Central memory CD8-positive, alpha-beta T cell (primary cell): ENCODE measurements at regions not wholly inside any gene's neighbourhood (a gene's known extent, or its start where the extent isn't known, plus 50 kb on each side); places are given as distances from the start of the nearest gene placed in this dataset.
A peak's percentile ranks its signal among the peaks of the same experiment; 100 is the strongest.

Experiments
- ATAC-seq: fragments of 150-1000 bp; cut with Tn5 transposase; replicated peaks from 2 replicates; pipeline ENCODE4 v1.10.0; 2022; ENCODE audit warnings: mild to moderate bottlenecking, moderate FRiP score, moderate number of reproducible peaks; ENCODE audit not compliant: poor library complexity, severe bottlenecking; ENCODE audit errors: extremely low read depth
- DNase-seq, 2 donors: peaks; one replicate each; pipeline ENCODE4 v3.0.0; 2021; ENCODE audit warnings: low spot score in 2 of 2
- H3K27ac Mint-ChIP-seq: one replicate; pipeline ENCODE4 v1.8.0; 2022; ENCODE audit warnings: low read depth, mild to moderate bottlenecking, moderate library complexity, mixed read lengths
- H3K27me3 Mint-ChIP-seq: one replicate; pipeline ENCODE4 v1.8.0; 2022; ENCODE audit warnings: mixed read lengths
- H3K36me3 Mint-ChIP-seq: one replicate; pipeline ENCODE4 v1.8.0; 2022; ENCODE audit warnings: mild to moderate bottlenecking, moderate library complexity, mixed read lengths; ENCODE audit not compliant: insufficient read depth
- H3K4me1 Mint-ChIP-seq: one replicate; pipeline ENCODE4 v1.8.0; 2022; ENCODE audit warnings: mixed read lengths
- H3K4me3 Mint-ChIP-seq: one replicate; pipeline ENCODE4 v1.8.0; 2022; ENCODE audit warnings: mild to moderate bottlenecking, moderate library complexity, mixed read lengths
- H3K9me3 Mint-ChIP-seq: one replicate; pipeline ENCODE4 v1.8.0; 2022; ENCODE audit warnings: mixed read lengths

DNA sequence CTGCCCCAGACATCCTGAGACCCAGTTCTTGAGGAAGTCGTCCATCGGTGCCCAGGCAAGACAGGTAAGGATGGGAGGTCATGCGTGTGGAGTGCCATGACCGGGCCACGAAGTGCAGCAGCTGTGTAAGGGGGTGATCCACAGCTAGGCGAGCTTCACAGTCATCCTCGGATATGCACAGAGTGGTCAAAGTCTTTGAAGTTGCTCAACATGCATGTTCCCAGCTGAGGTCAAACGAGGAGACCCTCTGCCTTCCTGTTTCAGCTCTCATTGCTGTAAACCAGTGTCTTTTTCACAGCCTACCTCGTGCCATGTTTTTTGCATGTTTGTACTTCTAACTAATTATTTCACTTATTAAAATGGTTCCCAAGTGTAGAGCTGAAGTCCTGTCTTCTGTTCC lies 109.9 kb upstream of the TBL1X start:
- no peak for ATAC-seq

GRCh38 chrX:9355739-9356138 lies 109.1 kb upstream of the TBL1X start:
- DNase-seq = no peak
- Mint-ChIP-seq H3K4me3 (peak overlapping the region; percentile 54), H3K27me3 (no peaks in the 10 kb centered on the region), H3K4me1 (peaks cover 48% of the 10 kb centered on the region), H3K36me3 (peaks cover 10% of the 10 kb centered on the region), H3K27ac (peak overlapping the region; percentile 98), H3K9me3 (no peaks in the 10 kb centered on the region)
- ATAC-seq = peak; percentile 53

More for the DNA sequence above, 109.9 kb upstream of the TBL1X start:
- H3K27ac Mint-ChIP-seq = peak overlapping the region; percentile 98
- DNase-seq = no peak
- no peak overlapping the region for H3K4me3 Mint-ChIP-seq
- no peaks in the 10 kb centered on the region for H3K9me3 Mint-ChIP-seq
- H3K27me3 Mint-ChIP-seq = no peaks in the 10 kb centered on the region
- peaks cover 48% of the 10 kb centered on the region for H3K4me1 Mint-ChIP-seq
- H3K36me3 Mint-ChIP-seq = peaks cover 10% of the 10 kb centered on the region

DNA sequence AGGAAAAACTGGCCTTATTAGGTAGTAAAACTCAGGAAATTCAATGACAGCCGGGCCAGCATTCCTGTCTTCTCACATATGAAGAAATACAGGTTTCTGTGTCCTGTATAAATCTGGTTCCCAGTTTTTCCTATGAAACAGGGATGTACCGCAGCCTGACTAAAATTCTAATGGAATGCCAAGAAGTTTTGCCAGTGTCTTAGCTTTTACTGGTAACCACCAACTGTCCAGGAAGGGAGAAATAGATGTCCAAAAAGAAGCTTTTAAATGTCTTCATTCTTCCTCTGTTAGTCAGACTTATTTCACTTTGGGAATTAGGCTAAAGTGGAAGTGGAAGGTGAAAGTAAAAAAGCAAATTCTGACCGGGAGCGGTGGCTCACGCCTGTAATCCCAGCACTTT lies 108.0 kb upstream of the TBL1X start:
- Mint-ChIP-seq H3K27me3 (no peaks in the 10 kb centered on the region), H3K4me3 (no peak overlapping the region), H3K27ac (peak overlapping the region; percentile 98), H3K9me3 (no peaks in the 10 kb centered on the region), H3K4me1 (peaks cover 40% of the 10 kb centered on the region), H3K36me3 (peaks cover 2% of the 10 kb centered on the region)
- ATAC-seq = no peak
- DNase-seq = no peak

- ATAC-seq = no peak
- Mint-ChIP-seq H3K27me3 (no peaks in the 10 kb centered on the region), H3K27ac (no peak overlapping the region), H3K9me3 (no peaks in the 10 kb centered on the region), H3K4me1 (peaks cover 32% of the 10 kb centered on the region), H3K4me3 (no peak overlapping the region), H3K36me3 (no peaks in the 10 kb centered on the region)
- DNase-seq = no peak
Observed at GRCh38 chrX:9357518-9358114, 107.2 kb upstream of the TBL1X start.

GRCh38 chrX:9362363-9362928 lies 102.4 kb upstream of the TBL1X start:
- Mint-ChIP-seq H3K27ac (no peak overlapping the region), H3K27me3 (no peaks in the 10 kb centered on the region), H3K4me1 (no peaks in the 10 kb centered on the region), H3K4me3 (no peak overlapping the region), H3K36me3 (no peaks in the 10 kb centered on the region), H3K9me3 (no peaks in the 10 kb centered on the region)
- DNase-seq = no peak
- no peak for ATAC-seq

DNA sequence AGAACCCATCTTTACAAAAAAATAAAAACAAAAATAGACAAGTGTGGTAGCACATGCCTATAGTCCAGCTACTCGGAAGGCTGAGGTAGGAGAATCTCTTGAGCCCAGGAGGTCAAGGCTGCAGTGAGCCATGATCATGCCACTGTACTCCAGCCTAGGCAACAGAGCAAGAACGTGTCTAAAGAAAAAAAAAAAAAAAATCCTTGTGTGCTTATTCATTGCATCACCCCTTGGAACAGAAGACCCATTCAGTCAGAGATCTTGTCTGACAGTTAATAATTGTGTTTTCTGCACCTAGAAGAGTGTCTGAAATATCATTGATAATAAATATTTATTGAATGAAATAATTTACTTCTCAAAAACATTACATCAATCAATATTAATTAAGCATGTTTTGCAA lies 97.4 kb upstream of the TBL1X start:
- H3K36me3 Mint-ChIP-seq = no peaks in the 10 kb centered on the region
- H3K27me3 Mint-ChIP-seq = no peaks in the 10 kb centered on the region
- H3K4me3 Mint-ChIP-seq = no peak overlapping the region
- no peak for DNase-seq
- no peaks in the 10 kb centered on the region for H3K4me1 Mint-ChIP-seq
- no peak for ATAC-seq
- no peaks in the 10 kb centered on the region for H3K9me3 Mint-ChIP-seq
- no peak overlapping the region for H3K27ac Mint-ChIP-seq

GRCh38 chrX:9368262-9368661 lies 96.6 kb upstream of the TBL1X start:
- Mint-ChIP-seq H3K27ac (no peak overlapping the region), H3K36me3 (no peaks in the 10 kb centered on the region), H3K4me1 (no peaks in the 10 kb centered on the region), H3K4me3 (no peak overlapping the region), H3K27me3 (no peaks in the 10 kb centered on the region), H3K9me3 (no peaks in the 10 kb centered on the region)
- DNase-seq = no peak
- ATAC-seq = no peak

- DNase-seq (no peak), ATAC-seq (peak; percentile 14)
- Mint-ChIP-seq H3K4me1 (no peaks in the 10 kb centered on the region), H3K4me3 (no peak overlapping the region), H3K27ac (no peak overlapping the region), H3K27me3 (no peaks in the 10 kb centered on the region), H3K36me3 (no peaks in the 10 kb centered on the region), H3K9me3 (no peaks in the 10 kb centered on the region)
Observed at GRCh38 chrX:9369802-9370291, 95.0 kb upstream of the TBL1X start.

DNA sequence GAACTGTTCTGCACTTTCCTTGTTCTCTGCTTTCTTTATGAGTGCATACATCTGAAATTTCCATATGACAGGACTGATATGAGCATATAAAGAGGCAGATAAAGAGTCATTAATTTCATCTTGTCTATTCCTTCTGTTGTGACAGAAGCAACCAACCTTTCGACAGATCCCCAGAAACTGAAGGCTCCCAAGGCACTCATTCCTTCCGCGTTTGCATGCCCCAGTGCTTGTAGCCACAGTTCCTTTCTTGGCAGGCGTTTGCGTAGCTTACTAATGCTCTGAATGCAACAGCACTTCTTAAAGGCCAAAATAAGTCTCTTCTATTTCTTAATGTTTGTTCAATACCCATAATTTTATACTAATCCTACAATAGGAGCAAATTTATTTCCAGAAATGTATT lies 94.0 kb upstream of the TBL1X start:
- no peak overlapping the region for H3K4me3 Mint-ChIP-seq
- no peak overlapping the region for H3K27ac Mint-ChIP-seq
- H3K9me3 Mint-ChIP-seq = no peaks in the 10 kb centered on the region
- no peaks in the 10 kb centered on the region for H3K4me1 Mint-ChIP-seq
- H3K27me3 Mint-ChIP-seq = no peaks in the 10 kb centered on the region
- H3K36me3 Mint-ChIP-seq = no peaks in the 10 kb centered on the region
- ATAC-seq (no peak), DNase-seq (no peak)

DNA sequence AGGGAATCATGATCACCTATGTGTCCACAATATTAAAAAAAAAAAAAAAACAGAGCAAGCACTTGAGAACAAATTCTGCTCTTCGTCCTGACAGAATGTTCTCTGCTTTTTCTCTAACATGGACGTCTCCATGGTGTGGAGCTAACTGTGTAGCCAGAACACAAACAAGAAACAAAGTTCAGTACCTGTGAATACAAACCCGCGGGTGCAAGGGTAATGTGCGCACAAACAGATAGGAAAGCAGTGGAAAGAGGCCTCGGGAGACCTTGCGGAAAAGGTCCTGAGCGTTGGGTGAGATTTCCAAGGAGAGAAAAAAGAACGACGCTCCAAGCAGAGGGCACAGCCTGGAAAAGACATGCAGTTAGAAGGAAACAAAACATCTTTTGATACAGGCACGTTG lies 92.0 kb upstream of the TBL1X start:
- no peaks in the 10 kb centered on the region for H3K36me3 Mint-ChIP-seq
- no peaks in the 10 kb centered on the region for H3K27me3 Mint-ChIP-seq
- ATAC-seq = no peak
- H3K9me3 Mint-ChIP-seq = no peaks in the 10 kb centered on the region
- no peak overlapping the region for H3K4me3 Mint-ChIP-seq
- no peaks in the 10 kb centered on the region for H3K4me1 Mint-ChIP-seq
- H3K27ac Mint-ChIP-seq = no peak overlapping the region
- no peak for DNase-seq

- no peak overlapping the region for H3K4me3 Mint-ChIP-seq
- ATAC-seq (no peak), DNase-seq (no peak)
- H3K36me3 Mint-ChIP-seq = no peaks in the 10 kb centered on the region
- no peaks in the 10 kb centered on the region for H3K9me3 Mint-ChIP-seq
- H3K27me3 Mint-ChIP-seq = no peaks in the 10 kb centered on the region
- no peaks in the 10 kb centered on the region for H3K4me1 Mint-ChIP-seq
- H3K27ac Mint-ChIP-seq = no peak overlapping the region
Observed at GRCh38 chrX:9373789-9374188, 91.1 kb upstream of the TBL1X start.

DNA sequence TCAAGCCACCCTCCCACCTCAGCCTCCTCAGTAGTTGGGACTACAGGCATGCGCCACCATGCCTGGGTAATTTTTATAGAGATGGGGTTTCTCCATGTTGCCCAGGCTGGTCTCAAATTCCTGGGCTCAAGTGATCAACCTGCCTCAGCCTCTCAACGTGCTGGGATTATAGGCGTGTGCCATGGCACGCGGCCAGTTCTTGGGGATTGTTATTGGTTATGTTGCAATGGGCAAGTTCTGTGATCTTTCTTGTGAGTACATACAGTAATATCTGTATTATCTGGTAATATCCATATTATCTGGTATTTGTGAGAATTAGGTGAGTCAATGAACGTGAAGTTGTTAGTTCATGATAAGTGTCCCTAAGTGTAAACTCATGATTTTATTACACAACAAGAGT lies 90.3 kb upstream of the TBL1X start:
- no peak overlapping the region for H3K4me3 Mint-ChIP-seq
- no peaks in the 10 kb centered on the region for H3K4me1 Mint-ChIP-seq
- no peaks in the 10 kb centered on the region for H3K9me3 Mint-ChIP-seq
- no peaks in the 10 kb centered on the region for H3K27me3 Mint-ChIP-seq
- no peaks in the 10 kb centered on the region for H3K36me3 Mint-ChIP-seq
- no peak for ATAC-seq
- H3K27ac Mint-ChIP-seq = no peak overlapping the region
- DNase-seq = no peak

- ATAC-seq (no peak), DNase-seq (no peak)
- no peak overlapping the region for H3K4me3 Mint-ChIP-seq
- H3K4me1 Mint-ChIP-seq = no peaks in the 10 kb centered on the region
- H3K27me3 Mint-ChIP-seq = no peaks in the 10 kb centered on the region
- H3K36me3 Mint-ChIP-seq = no peaks in the 10 kb centered on the region
- no peaks in the 10 kb centered on the region for H3K9me3 Mint-ChIP-seq
- no peak overlapping the region for H3K27ac Mint-ChIP-seq
Observed at GRCh38 chrX:9376111-9376510, 88.7 kb upstream of the TBL1X start.
